ENCODE measurements at regions not wholly inside any gene's neighbourhood (a gene's known extent, or its start where the extent isn't known, plus 50 kb on each side); places are given as distances from the start of the nearest gene placed in this dataset.

- no peak for DNase-seq
Measured at GRCh38 chr1:194616835-194617234, 1430.4 kb upstream of the B3GALT2 start.

GRCh38 chr1:194602184-194602583, 1415.8 kb upstream of the B3GALT2 start:
- DNase-seq: no peak

DNA sequence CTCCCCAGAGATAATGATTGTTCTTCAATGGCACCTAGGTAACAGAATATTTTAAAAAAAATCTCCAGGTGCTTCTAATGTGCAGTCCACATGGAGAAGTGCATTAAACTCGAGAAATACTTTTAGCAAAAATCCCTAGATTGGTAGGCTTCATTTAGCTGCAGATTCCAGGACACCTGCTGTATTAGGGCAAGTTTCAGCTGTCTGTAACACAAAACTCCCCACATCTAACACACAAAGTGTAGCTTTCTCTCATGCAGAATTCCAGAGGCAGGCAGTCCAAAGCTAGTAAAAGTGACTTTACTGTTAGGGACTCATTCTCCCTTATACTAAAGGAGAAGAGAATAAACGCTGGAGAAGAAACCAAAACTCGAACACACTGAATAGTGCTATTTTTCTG, 1414.3 kb upstream of the B3GALT2 start:
- DNase-seq: no peak

GRCh38 chr1:194598098-194598497, 1411.7 kb upstream of the B3GALT2 start:
- no peak for DNase-seq

DNA sequence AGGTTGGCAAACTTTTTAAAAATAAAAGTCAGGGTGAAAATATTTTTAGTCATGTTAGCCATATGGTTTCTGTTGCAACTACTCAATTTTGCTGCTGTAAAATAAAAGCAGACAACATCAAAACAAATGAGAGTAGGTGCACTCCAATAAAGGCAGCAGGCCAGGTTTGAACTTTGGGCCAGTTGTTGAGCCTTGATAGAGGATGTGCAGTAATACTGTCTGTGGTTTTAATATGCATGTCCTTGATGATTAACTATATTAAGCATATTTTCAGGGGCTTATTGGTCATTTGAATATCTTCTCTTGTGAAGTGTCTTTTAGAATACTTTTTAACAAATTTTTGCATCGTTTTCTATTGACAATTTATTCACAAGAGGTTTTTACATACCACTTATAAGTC, 1399.9 kb upstream of the B3GALT2 start:
- no peak for DNase-seq

DNA sequence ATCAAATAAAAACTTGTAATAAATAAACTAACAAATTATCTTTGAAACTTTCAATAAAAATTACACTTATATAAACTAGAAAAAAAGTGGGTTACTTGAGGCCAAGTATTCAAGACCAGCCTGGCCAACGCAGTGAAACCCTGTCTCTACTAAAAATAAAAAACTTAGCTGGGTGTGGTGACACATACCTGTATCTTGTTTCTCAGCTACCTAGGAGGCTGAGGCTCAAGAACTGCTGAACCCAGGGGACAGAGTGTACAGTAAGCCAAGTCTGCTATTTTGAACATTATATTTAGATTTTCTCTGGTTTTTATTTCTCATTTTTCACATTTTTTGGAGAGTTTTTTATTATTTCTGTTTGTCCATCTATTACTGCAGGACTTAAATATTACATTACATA, 1397.6 kb upstream of the B3GALT2 start:
- no peak for DNase-seq

DNA sequence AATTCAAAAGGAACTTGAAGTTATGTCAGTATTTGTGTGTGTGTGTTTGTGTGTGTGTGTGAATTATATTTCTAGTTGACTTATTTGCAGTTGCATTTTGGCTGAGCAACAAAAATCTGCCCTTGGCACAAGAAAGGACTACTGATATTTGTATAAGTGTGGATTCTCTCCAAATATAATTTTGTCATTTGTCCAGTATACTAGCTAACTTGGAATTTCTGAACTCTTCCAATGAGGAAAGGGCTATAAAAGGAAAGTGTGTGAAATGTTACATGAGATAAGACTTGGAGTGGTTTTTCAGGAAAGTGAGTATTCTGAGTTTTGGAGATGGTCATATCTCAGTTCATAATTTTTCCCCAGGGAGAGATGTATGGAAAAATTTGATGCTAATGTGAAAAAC, 1384.1 kb upstream of the B3GALT2 start:
- no peak for DNase-seq

- DNase-seq: no peak
Measured at GRCh38 chr1:194568610-194569009, 1382.2 kb upstream of the B3GALT2 start.

DNA sequence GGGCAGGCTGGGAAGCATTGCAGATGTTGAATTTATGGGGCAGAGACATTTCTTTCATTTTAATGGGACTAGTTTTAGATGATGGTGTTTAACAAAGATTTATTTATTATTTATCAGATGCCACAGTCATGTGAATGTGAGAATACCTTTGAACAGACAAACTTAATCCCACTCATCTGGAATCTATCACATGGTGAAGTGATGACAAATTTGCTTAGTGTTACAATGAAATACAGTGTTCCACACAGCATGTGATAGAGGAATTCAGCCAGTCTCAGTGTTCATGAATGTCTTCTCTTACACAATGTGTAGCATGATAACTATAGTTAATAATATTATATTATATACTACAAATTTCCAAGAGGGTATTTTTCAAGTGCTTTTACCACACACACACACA, 1361.7 kb upstream of the B3GALT2 start:
- no peak for DNase-seq

DNA sequence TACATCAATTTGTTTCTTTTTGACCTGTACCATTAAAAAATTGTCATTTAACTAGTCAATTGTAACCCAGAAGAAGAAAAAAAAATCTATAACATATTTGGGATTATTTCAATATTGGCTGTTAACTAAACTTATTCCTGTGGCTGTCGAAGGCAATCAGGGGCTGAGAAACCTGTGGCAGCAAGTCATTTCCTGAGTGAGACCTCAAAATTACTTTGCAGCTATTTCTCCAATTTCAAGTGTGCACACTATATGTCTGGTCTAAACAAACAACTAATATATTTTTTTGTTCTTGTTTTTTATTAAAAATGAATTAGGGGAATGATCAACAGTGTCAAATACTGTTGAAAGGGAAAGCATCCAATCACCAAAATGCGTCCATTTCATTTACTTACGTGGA, 1357.6 kb upstream of the B3GALT2 start:
- no peak for DNase-seq

DNA sequence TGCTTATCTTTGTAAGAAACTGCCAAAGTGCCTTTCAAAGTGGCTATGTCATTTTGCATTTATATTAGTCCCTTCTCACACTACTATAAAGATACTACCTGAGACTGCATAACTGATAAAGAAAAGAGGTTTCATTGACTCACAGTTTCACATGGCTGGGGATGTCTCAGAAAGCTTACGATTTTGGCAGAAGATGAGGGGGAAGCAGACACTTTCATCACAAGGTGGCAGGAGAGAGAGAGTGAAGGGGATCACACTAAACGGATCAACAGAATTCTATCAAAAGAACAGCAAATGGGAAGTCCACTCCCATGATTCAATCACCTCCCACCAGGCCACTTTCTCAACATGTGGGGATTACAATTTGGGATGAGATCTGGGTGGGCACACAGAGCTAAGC, 1352.0 kb upstream of the B3GALT2 start:
- DNase-seq: no peak

- DNase-seq: no peak
Measured at GRCh38 chr1:194537521-194537920, 1351.1 kb upstream of the B3GALT2 start.

GRCh38 chr1:194535369-194535768, 1349.0 kb upstream of the B3GALT2 start:
- DNase-seq: no peak

DNA sequence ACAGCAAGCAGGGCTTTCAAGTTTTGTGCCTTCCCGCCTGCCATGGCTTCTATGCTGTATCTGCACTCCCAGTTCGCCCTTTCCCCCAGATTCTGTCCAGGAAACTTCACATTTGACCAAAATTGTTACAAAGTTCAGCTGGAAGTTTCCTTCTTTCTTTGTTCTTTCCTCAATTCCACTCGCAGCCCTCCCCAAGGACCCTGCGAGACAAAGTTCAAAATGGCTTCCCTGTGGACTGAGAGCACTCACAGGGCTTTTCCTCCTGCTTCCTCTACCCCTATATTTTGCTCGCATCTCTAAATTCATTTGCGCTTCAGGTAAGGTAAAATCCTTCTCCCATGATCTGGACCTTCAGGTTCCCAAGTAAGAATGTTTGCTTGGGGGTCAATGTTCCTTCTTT, 1348.4 kb upstream of the B3GALT2 start:
- DNase-seq: no peak

DNA sequence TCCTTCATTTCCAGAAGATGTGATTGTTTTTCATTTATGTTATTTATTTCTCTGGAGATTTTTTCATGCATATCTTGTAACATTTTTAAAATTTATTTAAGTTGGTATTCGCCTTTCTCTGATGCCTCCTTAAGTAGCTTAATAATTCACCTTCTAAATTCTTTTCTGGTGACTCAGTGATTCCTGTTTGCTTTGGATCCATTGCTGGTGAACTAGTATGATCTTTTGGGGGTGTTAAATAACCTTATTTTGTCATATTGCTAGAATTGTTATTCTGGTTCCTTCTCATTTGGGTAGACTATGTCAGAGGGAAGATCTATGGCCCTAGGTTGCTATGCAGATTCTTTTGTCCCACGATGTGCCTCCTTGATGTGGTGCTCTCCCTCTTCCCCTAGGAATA, 1347.2 kb upstream of the B3GALT2 start:
- DNase-seq: no peak

- DNase-seq: no peak
Measured at GRCh38 chr1:194517567-194517966, 1331.2 kb upstream of the B3GALT2 start.

DNA sequence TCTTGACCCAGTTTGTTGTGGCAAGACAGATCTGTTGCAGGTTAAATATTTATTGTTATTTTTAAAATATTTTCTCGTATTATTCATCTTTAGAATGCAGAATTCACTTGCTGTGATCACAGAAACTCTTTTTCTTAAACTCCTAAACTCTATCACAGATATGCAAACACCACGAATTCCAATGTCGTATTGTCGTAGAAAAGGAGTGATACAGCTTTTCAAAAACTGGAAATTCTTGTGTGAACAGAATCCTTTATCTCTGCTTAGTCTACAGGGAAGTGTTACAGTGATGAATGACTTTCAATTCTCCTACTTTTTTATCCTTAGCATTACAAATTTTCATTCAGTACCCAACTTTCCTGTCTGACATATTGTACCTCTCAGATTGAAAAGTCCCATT, 1329.5 kb upstream of the B3GALT2 start:
- no peak for DNase-seq

DNA sequence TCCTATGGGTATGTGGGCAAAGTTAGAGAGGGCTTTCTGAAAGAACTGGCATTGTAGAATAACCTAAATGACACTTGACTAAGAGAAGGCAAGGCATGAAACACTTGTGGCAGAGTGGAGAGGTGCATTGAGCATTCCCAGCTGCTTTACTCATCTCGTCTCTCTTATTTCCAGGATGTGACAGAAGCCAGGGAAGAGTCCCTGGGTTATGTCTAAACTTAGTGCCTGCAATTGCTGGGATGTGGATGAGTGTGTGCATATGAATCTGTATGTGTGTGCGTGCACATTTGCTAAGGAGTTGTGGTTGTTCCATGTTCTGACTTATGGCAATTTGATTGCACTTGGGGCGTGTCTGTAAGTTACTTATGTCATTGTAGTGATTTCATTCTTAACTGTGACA, 1326.5 kb upstream of the B3GALT2 start:
- no peak for DNase-seq

DNA sequence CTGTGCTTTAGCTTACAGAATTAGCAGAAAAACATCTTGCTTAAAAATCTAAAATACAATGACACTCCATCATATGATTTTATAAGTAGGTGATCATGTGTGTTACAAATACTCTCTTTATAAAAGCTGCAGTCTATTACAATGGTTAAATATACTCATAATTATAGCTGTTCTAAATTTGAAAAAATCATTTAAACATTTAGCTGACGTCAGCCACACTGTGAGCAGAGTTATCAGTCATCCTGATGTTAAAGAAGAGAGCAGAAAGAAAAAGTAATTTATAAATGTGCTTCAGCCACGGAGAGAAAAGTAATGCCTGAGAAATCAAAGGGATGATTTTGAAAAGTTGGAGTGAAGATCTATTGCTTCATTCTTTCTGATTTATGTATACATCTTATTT, 1325.9 kb upstream of the B3GALT2 start:
- no peak for DNase-seq

- DNase-seq: no peak
Measured at GRCh38 chr1:194503209-194503608, 1316.8 kb upstream of the B3GALT2 start.

DNA sequence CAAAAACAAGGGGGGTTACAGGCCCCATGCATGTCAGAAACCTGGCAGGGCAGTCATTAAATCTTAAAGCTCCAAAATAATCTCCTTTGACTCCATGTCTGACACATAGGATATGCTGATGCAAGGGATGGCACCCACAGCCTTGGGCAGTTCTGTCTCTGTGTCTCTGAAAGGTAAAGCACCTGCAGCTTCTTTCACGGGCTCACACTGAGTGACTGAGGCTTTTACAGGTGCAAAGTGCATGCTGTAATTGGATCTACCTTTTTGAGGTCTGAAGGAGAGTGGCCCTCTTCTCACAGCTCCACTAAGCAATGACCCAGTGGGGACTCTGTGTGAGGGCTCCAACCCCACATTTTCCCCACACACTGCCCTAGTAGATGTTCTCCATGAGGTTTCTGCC, 1309.0 kb upstream of the B3GALT2 start:
- DNase-seq: no peak

DNA sequence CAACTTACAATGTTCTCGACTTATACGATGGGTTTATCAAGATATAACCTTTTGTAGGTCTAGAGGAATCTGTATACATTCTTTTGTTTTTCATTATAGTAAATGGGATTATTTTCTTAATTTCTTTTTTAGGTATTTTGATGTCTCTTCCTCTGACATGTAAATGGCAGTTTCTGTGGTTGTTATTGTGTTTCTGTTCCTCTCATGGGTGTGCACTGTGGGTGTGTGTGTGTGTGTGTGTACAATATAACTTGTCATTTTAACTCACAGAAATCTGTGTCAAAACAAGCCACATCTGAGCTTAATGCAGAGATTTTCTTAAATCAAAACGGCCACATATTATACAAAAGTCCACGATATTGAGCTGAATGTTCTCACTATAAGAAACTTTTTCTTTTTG, 1300.8 kb upstream of the B3GALT2 start:
- no peak for DNase-seq

- DNase-seq: no peak
Measured at GRCh38 chr1:194485432-194485831, 1299.0 kb upstream of the B3GALT2 start.

DNA sequence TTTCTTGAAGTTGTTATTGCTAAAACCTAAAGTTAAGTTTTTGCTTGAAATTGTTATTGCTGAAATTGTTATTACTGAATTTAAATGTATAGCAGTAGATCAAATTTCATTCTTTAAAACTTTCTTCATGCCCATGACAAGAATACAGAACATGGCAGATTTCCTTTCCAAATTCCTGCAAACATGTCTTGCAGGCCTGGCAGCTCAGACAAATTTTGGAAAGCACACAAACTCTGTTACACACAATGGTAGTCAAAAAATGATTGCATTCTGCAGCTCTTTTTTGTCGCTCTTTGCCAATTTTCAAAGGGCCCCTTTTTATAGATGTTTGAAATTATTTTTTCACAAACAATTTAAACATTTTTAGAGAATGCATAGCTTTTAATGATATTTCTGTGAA, 1292.3 kb upstream of the B3GALT2 start:
- DNase-seq: no peak

- no peak for DNase-seq
Measured at GRCh38 chr1:194477908-194478307, 1291.5 kb upstream of the B3GALT2 start.

- DNase-seq: no peak
Measured at GRCh38 chr1:194476872-194477271, 1290.5 kb upstream of the B3GALT2 start.

Data from activated naive CD4-positive, alpha-beta T cell treated with Interleukin-2 at 50 U/mL for 16 hours (primary cell).